Fibroblast of villous mesenchyme (primary cell): ENCODE measurements at regions not wholly inside any gene's neighbourhood (a gene's known extent, or its start where the extent isn't known, plus 50 kb on each side); places are given as distances from the start of the nearest gene placed in this dataset.

Experiments used
- DNase-seq: peaks from one replicate; pipeline ENCODE4 v3.0.0-alpha.2; 2010; ENCODE audit warnings: low read depth
- H3K4me3 ChIP-seq: 2 replicates; pipeline ENCODE4 v1.5.1; 2011; ENCODE audit warnings: low read depth, mild to moderate bottlenecking, low read length
- CTCF ChIP-seq: IDR thresholded peaks from 2 replicates; pipeline ENCODE4 v1.5.1; 2012; ENCODE audit warnings: low read depth, mild to moderate bottlenecking, low read length; ENCODE audit not compliant: insufficient read depth

- peak; percentile 25 for DNase-seq
- peak; percentile 52 for TF ChIP-seq CTCF
- no peak overlapping the region for H3K4me3 ChIP-seq
Observed at GRCh38 chr3:90091549-90091948, 984.1 kb downstream of the EPHA3 start.

- no peak overlapping the region for H3K4me3 ChIP-seq
- peak; percentile 48 for TF ChIP-seq CTCF
- DNase-seq, result peak; percentile 6
Observed at GRCh38 chr3:90092994-90093393, 985.6 kb downstream of the EPHA3 start.

- TF ChIP-seq CTCF, result no peak
- DNase-seq, result no peak
- no peak overlapping the region for H3K4me3 ChIP-seq
Observed at GRCh38 chr3:90095811-90096210, 988.4 kb downstream of the EPHA3 start.

GRCh38 chr3:90099493-90099892, 992.1 kb downstream of the EPHA3 start:
- H3K4me3 ChIP-seq, result no peak overlapping the region
- TF ChIP-seq CTCF, result no peak
- no peak for DNase-seq

- no peak for DNase-seq
- no peak for TF ChIP-seq CTCF
- H3K4me3 ChIP-seq, result no peak overlapping the region
Observed at GRCh38 chr3:90102146-90102545, 994.7 kb downstream of the EPHA3 start.

GRCh38 chr3:90121326-90121725, 1013.9 kb downstream of the EPHA3 start:
- no peak for TF ChIP-seq CTCF
- H3K4me3 ChIP-seq, result no peak overlapping the region
- no peak for DNase-seq

- H3K4me3 ChIP-seq, result no peak overlapping the region
- TF ChIP-seq CTCF, result no peak
- no peak for DNase-seq
Observed at GRCh38 chr3:90128391-90128790, 1021.0 kb downstream of the EPHA3 start.
